Spleen (tissue), 7 donors: ENCODE measurements at regions not wholly inside any gene's neighbourhood (a gene's known extent, or its start where the extent isn't known, plus 50 kb on each side); places are given as distances from the start of the nearest gene placed in this dataset.

ENCODE experiments used
- CTCF ChIP-seq, 11 experiments: fragments of 200-600 bp in 7 of 11; fragments of 450-650 bp in 4 of 11; sonication (generic) in 4 of 11; IDR thresholded peaks in 8 of 11; conservative IDR thresholded peaks in 3 of 11; 1 replicate in 7 of 11; 2 replicates in 4 of 11; pipeline versions ENCODE4 v1.4.0 to v1.8.0; 2016 to 2021; ENCODE audit warnings: antibody characterized with exemption in 11 of 11, inconsistent platforms in 4 of 11, mild to moderate bottlenecking in 1 of 11
- POLR2AphosphoS5 ChIP-seq, 3 donors: sonication (generic); formaldehyde crosslinking; IDR thresholded peaks; one replicate each; pipeline ENCODE4 v1.5.1; 2017; ENCODE audit warnings: antibody characterized with exemption in 3 of 3
- donor health status: DM: no; HTN: no; CAD: no; lungs with moderate emphysema.
- donor health status: DM: no; HTN: no; CAD: no.
- donor health status: DM: no; HTN: no; CAD: no.

- TF ChIP-seq CTCF (IDR thresholded peaks at IDR 0.05 in 8 of 11, conservative IDR thresholded peaks at IDR 0.05 in 3 of 11) = no peak
- no peak for TF ChIP-seq POLR2AphosphoS5 (IDR thresholded peaks at IDR 0.05)
These were observed 343.5 kb upstream of the DDHD1 start for GRCh38 chr14:53496668-53497067.
